Pancreas (tissue), 10 donors: ENCODE measurements at regions not wholly inside any gene's neighbourhood (a gene's known extent, or its start where the extent isn't known, plus 50 kb on each side); places are given as distances from the start of the nearest gene placed in this dataset.

ENCODE experiments used
- ATAC-seq, 4 donors: fragments of 200-7000 bp; cut with Tn5 transposase; one replicate each; pipeline versions ENCODE4 v1.8.0 to v1.9.1; 2020; ENCODE audit warnings: mild to moderate bottlenecking in 4 of 4, moderate library complexity in 4 of 4
- DNase-seq, 6 donors: peaks; one replicate each; pipeline ENCODE4 v3.0.0-alpha.2; 2020
- FAIRE-seq: peaks from 2 replicates; lab custom pipeline; 2012; peaks lifted over from hg19 to GRCh38; lab: Jason Lieb, UNC
- H3K27ac ChIP-seq, 4 donors: fragments of 200-600 bp; sonication (generic); 1 replicate in 3 of 4; 2 replicates in 1 of 4; pipeline versions ENCODE4 v1.5.0 to v1.8.0; 2020
- H3K27me3 ChIP-seq, 4 donors: fragments of 200-600 bp; one replicate each; pipeline ENCODE4 v1.8.0; 2021
- H3K36me3 ChIP-seq, 3 donors: fragments of 200-600 bp; sonication (generic) in 1 of 3; one replicate each; pipeline versions ENCODE4 v1.5.0 to v1.8.0; 2020 to 2021
- H3K4me1 ChIP-seq, 3 donors: fragments of 200-600 bp; one replicate each; pipeline ENCODE4 v1.8.0; 2021
- H3K4me3 ChIP-seq, 4 donors: fragments of 200-600 bp; sonication (generic) in 2 of 4; one replicate each; pipeline versions ENCODE4 v1.5.0 to v1.8.0; 2020 to 2021
- H3K9me3 ChIP-seq, 4 donors: fragments of 200-600 bp; one replicate each; pipeline ENCODE4 v1.8.0; 2021
- WGBS, 2 donors: extraction: QIAGEN DNeasy Blood & Tissue Kit; methylation state at CpG; one replicate each; pipeline ENCODE4 v1.1.7; 2013; 5-methylcytosine and 5-hydroxymethylcytosine counted together
- intact Hi-C, 3 donors: fragments of 100-400 bp; cut with DNase I; formaldehyde crosslinking; loops; one replicate each; pipeline versions ENCODE4 v1.11.1 to v1.14.2; 2022
- TF ChIP-seq, protein P1 (sequence below), 4 donors: fragments of 200-600 bp; sonication (generic) in 3 of 4; IDR thresholded peaks; one replicate each; pipeline versions ENCODE4 v1.5.0 to v1.8.0; 2021; ENCODE audit warnings: antibody characterized with exemption in 4 of 4
- donor health status: healthy with polysubstance abuse.
- donor health status: DM: no; HTN: no; CAD: no; lungs with moderate emphysema.
- donor health status: DM: no; HTN: no; CAD: no.
- donor health status: control.
- donor health status: control.
- donor health status: Bipolar disorder and iron deficiency.
- donor health status: DM: yes; HTN: yes; CAD: no.
- donor health status: DM: no; HTN: no; CAD: no.
- donor health status: DM: no; HTN: no; CAD: no.
- donor health status: DM: yes; HTN: yes; CAD: no.

GRCh38 chr1:81071969-81072753 is 728.6 kb upstream of the ADGRL2 start:
- peaks cover 0 to 4% (median 0%) of the 10 kb centered on the region in 3 donors for H3K4me1 ChIP-seq
- no peaks in the 10 kb centered on the region for H3K27me3 ChIP-seq
- WGBS, 2 donors: 43 to 56% methylated on average over 3 of the region's 3 CpGs
- no peaks in the 10 kb centered on the region for H3K36me3 ChIP-seq
- ATAC-seq: no peak
- no peak overlapping the region for H3K27ac ChIP-seq
- TF ChIP-seq, protein P1, sequence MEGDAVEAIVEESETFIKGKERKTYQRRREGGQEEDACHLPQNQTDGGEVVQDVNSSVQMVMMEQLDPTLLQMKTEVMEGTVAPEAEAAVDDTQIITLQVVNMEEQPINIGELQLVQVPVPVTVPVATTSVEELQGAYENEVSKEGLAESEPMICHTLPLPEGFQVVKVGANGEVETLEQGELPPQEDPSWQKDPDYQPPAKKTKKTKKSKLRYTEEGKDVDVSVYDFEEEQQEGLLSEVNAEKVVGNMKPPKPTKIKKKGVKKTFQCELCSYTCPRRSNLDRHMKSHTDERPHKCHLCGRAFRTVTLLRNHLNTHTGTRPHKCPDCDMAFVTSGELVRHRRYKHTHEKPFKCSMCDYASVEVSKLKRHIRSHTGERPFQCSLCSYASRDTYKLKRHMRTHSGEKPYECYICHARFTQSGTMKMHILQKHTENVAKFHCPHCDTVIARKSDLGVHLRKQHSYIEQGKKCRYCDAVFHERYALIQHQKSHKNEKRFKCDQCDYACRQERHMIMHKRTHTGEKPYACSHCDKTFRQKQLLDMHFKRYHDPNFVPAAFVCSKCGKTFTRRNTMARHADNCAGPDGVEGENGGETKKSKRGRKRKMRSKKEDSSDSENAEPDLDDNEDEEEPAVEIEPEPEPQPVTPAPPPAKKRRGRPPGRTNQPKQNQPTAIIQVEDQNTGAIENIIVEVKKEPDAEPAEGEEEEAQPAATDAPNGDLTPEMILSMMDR (IDR thresholded peaks at IDR 0.05): no peak
- H3K9me3 ChIP-seq: no peaks in the 10 kb centered on the region
- DNase-seq: no peak
- H3K4me3 ChIP-seq: no peak overlapping the region
- FAIRE-seq: no peak
- intact Hi-C loops: no loop called here

GRCh38 chr1:81071072-81071858 is 729.5 kb upstream of the ADGRL2 start:
- intact Hi-C loops: no loop called here
- no peaks in the 10 kb centered on the region for H3K36me3 ChIP-seq
- H3K27me3 ChIP-seq: no peaks in the 10 kb centered on the region
- WGBS, 2 donors: 54 to 72% methylated on average over 1 of the region's 1 CpG
- no peak for DNase-seq
- peaks cover 0 to 4% (median 0%) of the 10 kb centered on the region in 3 donors for H3K4me1 ChIP-seq
- TF ChIP-seq, protein P1 (IDR thresholded peaks at IDR 0.05): no peak
- H3K9me3 ChIP-seq: no peaks in the 10 kb centered on the region
- no peak for FAIRE-seq
- no peak overlapping the region for H3K27ac ChIP-seq
- no peak for ATAC-seq
- H3K4me3 ChIP-seq: no peak overlapping the region

DNA sequence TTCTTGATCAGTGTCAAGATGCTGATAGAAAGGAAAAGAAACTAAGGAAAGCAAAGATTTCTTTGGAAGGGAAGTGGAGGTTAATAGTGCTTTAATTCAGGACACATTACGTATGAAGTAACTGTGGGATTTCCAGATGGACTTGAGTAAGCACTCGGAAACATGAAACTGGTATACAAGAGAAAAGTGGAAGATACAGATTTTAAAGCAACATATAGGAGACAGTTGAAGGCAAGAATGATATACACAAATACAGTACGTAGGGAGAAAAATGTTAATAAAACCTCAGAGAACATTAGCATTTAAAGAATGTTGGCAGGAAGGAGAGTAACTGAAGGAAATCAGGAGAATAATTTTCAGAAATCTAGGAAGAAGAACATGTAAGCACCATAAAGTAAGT is 730.9 kb upstream of the ADGRL2 start:
- WGBS, 2 donors: 52 to 65% methylated on average over 3 of the region's 3 CpGs
- no peak for DNase-seq

DNA sequence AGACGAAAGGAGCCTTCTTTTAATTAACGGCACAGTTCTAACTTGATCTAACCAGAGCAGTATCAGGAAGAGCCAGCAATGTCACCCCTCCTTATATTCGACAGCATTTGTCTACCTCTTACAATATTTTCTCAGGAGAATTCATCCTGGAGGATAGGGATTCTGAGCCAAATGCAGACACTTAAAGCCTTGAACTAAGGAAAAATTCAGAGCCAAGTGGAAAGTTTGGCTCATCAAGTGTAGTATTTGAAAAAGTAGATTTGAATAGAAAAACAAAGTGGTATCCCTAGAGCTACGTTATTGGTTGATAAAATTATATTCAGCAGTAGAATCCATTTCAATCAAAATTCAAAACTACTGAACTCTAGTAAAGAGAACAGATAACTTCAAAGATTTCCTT is 732.0 kb upstream of the ADGRL2 start:
- H3K4me1 ChIP-seq: no peaks in the 10 kb centered on the region
- no peaks in the 10 kb centered on the region for H3K27me3 ChIP-seq
- intact Hi-C loops: no loop called here
- no peak overlapping the region for H3K27ac ChIP-seq
- no peak for DNase-seq
- no peaks in the 10 kb centered on the region for H3K36me3 ChIP-seq
- H3K4me3 ChIP-seq: no peak overlapping the region
- WGBS, 2 donors: 45 to 75% methylated on average over 4 of the region's 4 CpGs
- H3K9me3 ChIP-seq: no peaks in the 10 kb centered on the region
- no peak for FAIRE-seq
- ATAC-seq: no peak
- TF ChIP-seq, protein P1 (IDR thresholded peaks at IDR 0.05): no peak

More for the DNA sequence above, 730.9 kb upstream of the ADGRL2 start:
- Histone ChIP-seq H3K27me3 (no peaks in the 10 kb centered on the region), H3K4me3 (no peak overlapping the region), H3K36me3 (no peaks in the 10 kb centered on the region), H3K4me1 (no peaks in the 10 kb centered on the region), H3K27ac (no peak overlapping the region), H3K9me3 (no peaks in the 10 kb centered on the region)
- no peak for ATAC-seq
- no peak for FAIRE-seq
- intact Hi-C loops: no loop called here
- TF ChIP-seq, protein P1 (IDR thresholded peaks at IDR 0.05): no peak
